Gastroesophageal sphincter (tissue), 3 donors: ENCODE measurements at regions not wholly inside any gene's neighbourhood (a gene's known extent, or its start where the extent isn't known, plus 50 kb on each side); places are given as distances from the start of the nearest gene placed in this dataset.

ENCODE experiments used
- POLR2AphosphoS5 ChIP-seq: sonication (generic); formaldehyde crosslinking; IDR thresholded peaks from one replicate; pipeline ENCODE4 v1.6.1; 2017; ENCODE audit warnings: antibody characterized with exemption
- TF ChIP-seq, protein P1 (sequence below), 4 experiments: fragments of 200-600 bp in 2 of 4; fragments of 450-650 bp in 2 of 4; sonication (generic) in 1 of 4; IDR thresholded peaks; one replicate each; pipeline ENCODE4 v1.5.1; 2017 to 2019; ENCODE audit warnings: antibody characterized with exemption in 4 of 4, mild to moderate bottlenecking in 2 of 4, moderate library complexity in 2 of 4

DNA sequence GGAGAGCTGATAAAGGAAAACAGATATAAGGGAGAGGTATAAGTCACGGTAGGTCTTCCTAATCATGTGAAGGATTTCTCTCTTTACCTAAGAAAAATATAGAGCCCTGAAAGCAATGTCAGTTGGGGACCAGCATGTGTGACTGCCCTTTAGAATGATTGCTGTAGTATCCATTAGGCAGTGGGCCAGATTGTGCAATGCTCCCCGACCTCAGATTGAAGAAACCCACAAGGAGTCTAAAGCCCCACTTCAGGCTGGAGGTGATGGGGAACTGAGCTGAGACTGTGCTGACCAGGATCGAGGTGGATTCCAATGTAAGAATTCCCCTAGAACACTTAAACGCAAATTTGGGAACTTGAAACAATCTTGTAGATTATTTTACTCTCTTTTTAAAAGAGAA lies 614.4 kb downstream of the LIG4 start:
- no peak for TF ChIP-seq POLR2AphosphoS5
- TF ChIP-seq, protein P1, sequence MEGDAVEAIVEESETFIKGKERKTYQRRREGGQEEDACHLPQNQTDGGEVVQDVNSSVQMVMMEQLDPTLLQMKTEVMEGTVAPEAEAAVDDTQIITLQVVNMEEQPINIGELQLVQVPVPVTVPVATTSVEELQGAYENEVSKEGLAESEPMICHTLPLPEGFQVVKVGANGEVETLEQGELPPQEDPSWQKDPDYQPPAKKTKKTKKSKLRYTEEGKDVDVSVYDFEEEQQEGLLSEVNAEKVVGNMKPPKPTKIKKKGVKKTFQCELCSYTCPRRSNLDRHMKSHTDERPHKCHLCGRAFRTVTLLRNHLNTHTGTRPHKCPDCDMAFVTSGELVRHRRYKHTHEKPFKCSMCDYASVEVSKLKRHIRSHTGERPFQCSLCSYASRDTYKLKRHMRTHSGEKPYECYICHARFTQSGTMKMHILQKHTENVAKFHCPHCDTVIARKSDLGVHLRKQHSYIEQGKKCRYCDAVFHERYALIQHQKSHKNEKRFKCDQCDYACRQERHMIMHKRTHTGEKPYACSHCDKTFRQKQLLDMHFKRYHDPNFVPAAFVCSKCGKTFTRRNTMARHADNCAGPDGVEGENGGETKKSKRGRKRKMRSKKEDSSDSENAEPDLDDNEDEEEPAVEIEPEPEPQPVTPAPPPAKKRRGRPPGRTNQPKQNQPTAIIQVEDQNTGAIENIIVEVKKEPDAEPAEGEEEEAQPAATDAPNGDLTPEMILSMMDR (IDR thresholded peaks at IDR 0.05) = no peak
